Mononuclear cell (primary cell): ENCODE measurements at regions not wholly inside any gene's neighbourhood (a gene's known extent, or its start where the extent isn't known, plus 50 kb on each side); places are given as distances from the start of the nearest gene placed in this dataset.

Experiments used
- H3K27me3 ChIP-seq: 2 replicates; pipeline ENCODE4 v1.6.0; 2011; ENCODE audit warnings: low read length, control low read depth; ENCODE audit not compliant: insufficient read depth
- H3K4me1 ChIP-seq: 2 replicates; pipeline ENCODE4 v1.5.1; 2011; ENCODE audit warnings: mild to moderate bottlenecking, low read length, control low read depth; ENCODE audit not compliant: insufficient read depth
- H3K4me3 ChIP-seq: 2 replicates; pipeline ENCODE4 v1.5.1; 2011; ENCODE audit warnings: mild to moderate bottlenecking, low read length, moderate library complexity
- H3K9me3 ChIP-seq: 2 replicates; pipeline ENCODE4 v1.5.1; 2011; ENCODE audit warnings: low read depth, mild to moderate bottlenecking, control low read depth, low read length

- Histone ChIP-seq H3K4me3 (no peak overlapping the region), H3K9me3 (no peaks in the 10 kb centered on the region), H3K4me1 (peaks cover 9% of the 10 kb centered on the region), H3K27me3 (no peaks in the 10 kb centered on the region)
Observed at GRCh38 chr12:41836416-41836815, 308.3 kb downstream of the GXYLT1 start.

- no peaks in the 10 kb centered on the region for H3K27me3 ChIP-seq
- no peaks in the 10 kb centered on the region for H3K9me3 ChIP-seq
- H3K4me3 ChIP-seq = no peak overlapping the region
- H3K4me1 ChIP-seq = peaks cover 9% of the 10 kb centered on the region
Observed at GRCh38 chr12:41835556-41835955, 309.1 kb downstream of the GXYLT1 start.

- no peaks in the 10 kb centered on the region for H3K27me3 ChIP-seq
- H3K4me1 ChIP-seq = no peaks in the 10 kb centered on the region
- no peak overlapping the region for H3K4me3 ChIP-seq
- H3K9me3 ChIP-seq = no peaks in the 10 kb centered on the region
Observed at GRCh38 chr12:41819948-41820347, 324.7 kb downstream of the GXYLT1 start.

GRCh38 chr12:41804026-41804425 lies 340.6 kb downstream of the GXYLT1 start:
- H3K27me3 ChIP-seq = no peaks in the 10 kb centered on the region
- no peaks in the 10 kb centered on the region for H3K4me1 ChIP-seq
- H3K4me3 ChIP-seq = no peak overlapping the region
- no peaks in the 10 kb centered on the region for H3K9me3 ChIP-seq

- Histone ChIP-seq H3K9me3 (no peaks in the 10 kb centered on the region), H3K4me1 (no peaks in the 10 kb centered on the region), H3K4me3 (no peak overlapping the region), H3K27me3 (no peaks in the 10 kb centered on the region)
Observed at GRCh38 chr12:41802803-41803202, 341.9 kb downstream of the GXYLT1 start.

GRCh38 chr12:41801261-41801660 lies 343.4 kb downstream of the GXYLT1 start:
- Histone ChIP-seq H3K4me3 (no peak overlapping the region), H3K27me3 (no peaks in the 10 kb centered on the region), H3K9me3 (no peaks in the 10 kb centered on the region), H3K4me1 (no peaks in the 10 kb centered on the region)

- Histone ChIP-seq H3K4me3 (no peak overlapping the region), H3K9me3 (no peaks in the 10 kb centered on the region), H3K27me3 (no peaks in the 10 kb centered on the region), H3K4me1 (no peaks in the 10 kb centered on the region)
Observed at GRCh38 chr12:41799671-41800070, 345.0 kb downstream of the GXYLT1 start.

GRCh38 chr12:41795910-41796309 lies 348.8 kb downstream of the GXYLT1 start:
- no peaks in the 10 kb centered on the region for H3K9me3 ChIP-seq

GRCh38 chr12:41795051-41795600 lies 349.5 kb downstream of the GXYLT1 start:
- no peaks in the 10 kb centered on the region for H3K27me3 ChIP-seq
- no peaks in the 10 kb centered on the region for H3K9me3 ChIP-seq
- no peak overlapping the region for H3K4me3 ChIP-seq
- no peaks in the 10 kb centered on the region for H3K4me1 ChIP-seq

More at GRCh38 chr12:41795910-41796309, 348.8 kb downstream of the GXYLT1 start:
- H3K4me3 ChIP-seq = no peak overlapping the region
- H3K4me1 ChIP-seq = no peaks in the 10 kb centered on the region
- H3K27me3 ChIP-seq = no peaks in the 10 kb centered on the region

- H3K9me3 ChIP-seq = no peaks in the 10 kb centered on the region
- no peaks in the 10 kb centered on the region for H3K4me1 ChIP-seq
- no peaks in the 10 kb centered on the region for H3K27me3 ChIP-seq
- H3K4me3 ChIP-seq = no peak overlapping the region
Observed at GRCh38 chr12:41794336-41794735, 350.3 kb downstream of the GXYLT1 start.

- Histone ChIP-seq H3K9me3 (no peaks in the 10 kb centered on the region), H3K4me1 (no peaks in the 10 kb centered on the region), H3K27me3 (no peaks in the 10 kb centered on the region), H3K4me3 (no peak overlapping the region)
Observed at GRCh38 chr12:41784957-41785356, 359.7 kb downstream of the GXYLT1 start.

- Histone ChIP-seq H3K9me3 (no peaks in the 10 kb centered on the region), H3K4me3 (no peak overlapping the region), H3K4me1 (no peaks in the 10 kb centered on the region), H3K27me3 (no peaks in the 10 kb centered on the region)
Observed at GRCh38 chr12:41778934-41779333, 365.7 kb downstream of the GXYLT1 start.

GRCh38 chr12:41777064-41777790 lies 367.4 kb downstream of the GXYLT1 start:
- no peaks in the 10 kb centered on the region for H3K9me3 ChIP-seq
- no peak overlapping the region for H3K4me3 ChIP-seq
- no peaks in the 10 kb centered on the region for H3K4me1 ChIP-seq
- no peaks in the 10 kb centered on the region for H3K27me3 ChIP-seq

GRCh38 chr12:41772478-41772877 lies 372.2 kb downstream of the GXYLT1 start:
- no peaks in the 10 kb centered on the region for H3K27me3 ChIP-seq
- H3K4me1 ChIP-seq = no peaks in the 10 kb centered on the region
- H3K9me3 ChIP-seq = no peaks in the 10 kb centered on the region
- no peak overlapping the region for H3K4me3 ChIP-seq

GRCh38 chr12:41769810-41770209 lies 374.9 kb downstream of the GXYLT1 start:
- H3K4me3 ChIP-seq = no peak overlapping the region
- H3K9me3 ChIP-seq = no peaks in the 10 kb centered on the region
- no peaks in the 10 kb centered on the region for H3K27me3 ChIP-seq
- H3K4me1 ChIP-seq = no peaks in the 10 kb centered on the region

- H3K4me1 ChIP-seq = no peaks in the 10 kb centered on the region
- H3K9me3 ChIP-seq = no peaks in the 10 kb centered on the region
- no peak overlapping the region for H3K4me3 ChIP-seq
- no peaks in the 10 kb centered on the region for H3K27me3 ChIP-seq
Observed at GRCh38 chr12:41768456-41768855, 376.2 kb downstream of the GXYLT1 start.
